K562 (cell line): ENCODE measurements at regions not wholly inside any gene's neighbourhood (a gene's known extent, or its start where the extent isn't known, plus 50 kb on each side); places are given as distances from the start of the nearest gene placed in this dataset.

Experiments used
- CEBPB ChIP-seq: fragments of 450-650 bp; IDR thresholded peaks from 2 replicates; pipeline ENCODE4 v1.6.1; 2016; ENCODE audit warnings: missing genetic modification characterization, missing compliant biosample characterization
- GABPA ChIP-seq: fragments of 200-800 bp; sonication (Bioruptor generic); conservative IDR thresholded peaks from 2 replicates; pipeline ENCODE4 v1.6.1; 2016; ENCODE audit warnings: low read depth, missing genetic modification characterization, missing compliant biosample characterization
- IFI16 ChIP-seq: fragments of 250-450 bp; sonication (Bioruptor Pico); IDR thresholded peaks from 2 replicates; pipeline ENCODE4 v2.1.2; 2022; ENCODE audit warnings: mild to moderate bottlenecking, inconsistent platforms
- MTA3 ChIP-seq: fragments of 450-650 bp; formaldehyde crosslinking; IDR thresholded peaks from 2 replicates; pipeline ENCODE4 v1.6.1; 2017; ENCODE audit warnings: mild to moderate bottlenecking, borderline replicate concordance
- POLR2AphosphoS5 ChIP-seq: IDR thresholded peaks from 2 replicates; pipeline ENCODE4 v1.6.1; 2011; ENCODE audit warnings: mild to moderate bottlenecking, low read depth, low read length, moderate library complexity; ENCODE audit not compliant: control insufficient read depth, insufficient read depth
- SLC30A9 ChIP-seq: fragments of 250-450 bp; sonication (Bioruptor Pico); IDR thresholded peaks from 2 replicates; pipeline ENCODE4 v1.8.0; 2022; ENCODE audit warnings: mild to moderate bottlenecking, moderate library complexity
- ZNF146 ChIP-seq: IDR thresholded peaks from one replicate; pipeline ENCODE4 v1.6.1; 2018; ENCODE audit warnings: missing compliant biosample characterization; ENCODE audit not compliant: unreplicated experiment
- TF ChIP-seq, protein P1 (sequence below): fragments of 450-650 bp; formaldehyde crosslinking; conservative IDR thresholded peaks from 2 replicates; pipeline ENCODE4 v1.4.0; 2022; ENCODE audit warnings: mild to moderate bottlenecking, missing genetic modification characterization
- TF ChIP-seq, protein P2 (sequence below), 2 experiments: fragments of 450-650 bp; IDR thresholded peaks; 2 replicates each; pipeline ENCODE4 v1.6.1; 2016; ENCODE audit warnings: mild to moderate bottlenecking in 2 of 2, borderline replicate concordance in 1 of 2, low read depth in 1 of 2, moderate library complexity in 1 of 2
- TF ChIP-seq, protein P3 (sequence below), 3 experiments: IDR thresholded peaks in 2 of 3; conservative IDR thresholded peaks in 1 of 3; 2 replicates each; pipeline ENCODE4 v1.5.1; 2011 to 2012; ENCODE audit warnings: low read length in 3 of 3, mild to moderate bottlenecking in 3 of 3, control low read depth in 2 of 3, improper control_type of control experiment in 1 of 3, inconsistent platforms in 1 of 3, low read depth in 1 of 3, mixed read lengths in 1 of 3, moderate library complexity in 1 of 3; ENCODE audit not compliant: insufficient read depth in 2 of 3
- TF ChIP-seq, protein P4 (sequence below): sonication (generic); formaldehyde crosslinking; IDR thresholded peaks from 2 replicates; pipeline ENCODE4 v1.8.0; 2023; ENCODE audit warnings: mild to moderate bottlenecking, missing genetic modification reagents

DNA sequence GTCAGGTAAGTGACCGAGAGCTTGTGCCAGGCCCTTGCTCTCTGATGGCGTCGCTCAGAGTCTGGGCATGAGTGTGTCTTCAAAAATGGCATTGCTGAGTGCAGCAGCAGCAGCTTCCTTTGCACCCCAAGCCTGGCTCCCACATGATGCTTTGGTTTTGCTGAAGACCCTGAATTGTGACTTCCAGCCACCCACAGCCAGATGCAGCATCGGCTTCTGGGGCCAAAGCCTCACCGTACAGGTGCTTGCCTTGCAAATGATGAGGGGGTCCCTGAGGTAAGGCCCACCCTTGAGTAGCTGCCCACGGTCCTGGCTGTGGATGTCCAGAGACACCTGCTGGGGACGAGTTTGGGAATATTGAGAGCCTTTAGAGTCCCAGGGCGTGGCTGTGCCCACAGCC, 57.9 kb downstream of the JAKMIP3 start:
- TF ChIP-seq, protein P1, sequence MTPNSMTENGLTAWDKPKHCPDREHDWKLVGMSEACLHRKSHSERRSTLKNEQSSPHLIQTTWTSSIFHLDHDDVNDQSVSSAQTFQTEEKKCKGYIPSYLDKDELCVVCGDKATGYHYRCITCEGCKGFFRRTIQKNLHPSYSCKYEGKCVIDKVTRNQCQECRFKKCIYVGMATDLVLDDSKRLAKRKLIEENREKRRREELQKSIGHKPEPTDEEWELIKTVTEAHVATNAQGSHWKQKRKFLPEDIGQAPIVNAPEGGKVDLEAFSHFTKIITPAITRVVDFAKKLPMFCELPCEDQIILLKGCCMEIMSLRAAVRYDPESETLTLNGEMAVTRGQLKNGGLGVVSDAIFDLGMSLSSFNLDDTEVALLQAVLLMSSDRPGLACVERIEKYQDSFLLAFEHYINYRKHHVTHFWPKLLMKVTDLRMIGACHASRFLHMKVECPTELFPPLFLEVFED (CRISPR knock-in tag), result no peak
- TF ChIP-seq, protein P2, sequence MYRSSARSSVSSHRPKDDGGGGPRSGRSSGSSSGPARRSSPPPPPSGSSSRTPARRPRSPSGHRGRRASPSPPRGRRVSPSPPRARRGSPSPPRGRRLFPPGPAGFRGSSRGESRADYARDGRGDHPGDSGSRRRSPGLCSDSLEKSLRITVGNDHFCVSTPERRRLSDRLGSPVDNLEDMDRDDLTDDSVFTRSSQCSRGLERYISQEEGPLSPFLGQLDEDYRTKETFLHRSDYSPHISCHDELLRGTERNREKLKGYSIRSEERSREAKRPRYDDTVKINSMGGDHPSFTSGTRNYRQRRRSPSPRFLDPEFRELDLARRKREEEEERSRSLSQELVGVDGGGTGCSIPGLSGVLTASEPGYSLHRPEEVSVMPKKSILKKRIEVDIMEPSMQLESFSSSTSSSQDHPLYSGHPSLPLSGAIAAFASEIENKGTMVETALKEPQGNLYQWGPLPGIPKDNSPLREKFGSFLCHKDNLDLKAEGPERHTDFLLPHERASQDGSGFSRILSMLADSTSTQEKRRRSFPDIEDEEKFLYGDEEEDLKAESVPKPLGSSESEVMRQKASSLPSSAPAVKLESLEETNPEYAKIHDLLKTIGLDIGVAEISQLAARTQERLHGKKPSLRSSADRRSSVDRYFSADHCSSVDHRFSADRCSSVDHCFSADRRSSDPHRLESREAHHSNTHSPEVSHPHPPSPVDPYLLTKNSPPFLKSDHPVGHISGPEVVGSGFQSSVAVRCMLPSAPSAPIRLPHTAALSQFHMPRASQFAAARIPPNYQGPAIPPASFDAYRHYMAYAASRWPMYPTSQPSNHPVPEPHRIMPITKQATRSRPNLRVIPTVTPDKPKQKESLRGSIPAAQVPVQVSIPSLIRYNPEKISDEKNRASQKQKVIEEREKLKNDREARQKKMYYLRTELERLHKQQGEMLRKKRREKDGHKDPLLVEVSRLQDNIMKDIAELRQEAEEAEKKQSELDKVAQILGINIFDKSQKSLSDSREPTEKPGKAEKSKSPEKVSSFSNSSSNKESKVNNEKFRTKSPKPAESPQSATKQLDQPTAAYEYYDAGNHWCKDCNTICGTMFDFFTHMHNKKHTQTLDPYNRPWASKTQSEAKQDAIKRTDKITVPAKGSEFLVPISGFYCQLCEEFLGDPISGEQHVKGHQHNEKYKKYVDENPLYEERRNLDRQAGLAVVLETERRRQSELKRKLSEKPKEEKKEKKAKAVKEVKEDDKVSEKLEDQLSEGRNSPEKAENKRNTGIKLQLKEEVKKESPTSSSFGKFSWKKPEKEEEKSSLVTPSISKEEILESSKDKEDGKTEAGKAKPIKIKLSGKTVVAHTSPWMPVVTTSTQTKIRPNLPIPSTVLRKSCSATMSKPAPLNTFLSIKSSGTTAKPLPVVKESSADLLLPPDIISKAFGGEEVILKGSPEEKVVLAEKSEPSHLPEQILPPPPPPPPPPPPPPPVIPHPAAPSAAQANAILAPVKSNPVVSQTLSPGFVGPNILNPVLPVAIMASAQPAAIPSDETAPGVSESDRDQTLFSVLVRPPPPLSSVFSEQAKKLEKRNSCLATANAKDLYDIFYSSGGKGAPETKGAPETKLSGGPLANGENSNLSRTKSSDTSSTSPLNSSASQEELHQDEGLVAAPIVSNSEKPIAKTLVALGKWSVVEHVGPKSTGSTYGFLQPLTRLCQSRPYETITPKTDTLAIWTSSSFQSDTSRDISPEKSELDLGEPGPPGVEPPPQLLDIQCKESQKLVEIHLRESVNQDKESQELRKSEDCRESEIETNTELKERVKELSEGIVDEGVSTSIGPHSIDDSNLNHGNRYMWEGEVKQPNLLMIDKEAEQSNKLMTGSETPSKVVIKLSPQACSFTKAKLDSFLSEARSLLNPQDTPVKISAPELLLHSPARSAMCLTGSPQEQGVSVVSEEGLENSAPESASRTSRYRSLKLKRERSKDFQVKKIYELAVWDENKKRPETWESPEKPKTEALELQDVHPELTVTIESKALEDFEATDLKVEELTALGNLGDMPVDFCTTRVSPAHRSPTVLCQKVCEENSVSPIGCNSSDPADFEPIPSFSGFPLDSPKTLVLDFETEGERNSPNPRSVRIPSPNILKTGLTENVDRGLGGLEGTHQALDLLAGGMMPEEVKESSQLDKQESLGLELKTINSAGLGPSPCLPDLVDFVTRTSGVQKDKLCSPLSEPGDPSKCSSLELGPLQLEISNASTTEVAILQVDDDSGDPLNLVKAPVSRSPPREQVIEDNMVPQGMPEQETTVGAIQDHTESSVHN (IDR thresholded peaks at IDR 0.05; ENCODE audit: borderline replicate concordance in 1 of 2, low read depth in 1 of 2), result no peak
- TF ChIP-seq ZNF146 (CRISPR knock-in tag) (no peak), MTA3 (no peak), SLC30A9 (CRISPR knock-in tag) (no peak), IFI16 (CRISPR knock-in tag) (no peak), CEBPB (no peak), GABPA (tag) (no peak), POLR2AphosphoS5 (no peak)
- TF ChIP-seq, protein P3, sequence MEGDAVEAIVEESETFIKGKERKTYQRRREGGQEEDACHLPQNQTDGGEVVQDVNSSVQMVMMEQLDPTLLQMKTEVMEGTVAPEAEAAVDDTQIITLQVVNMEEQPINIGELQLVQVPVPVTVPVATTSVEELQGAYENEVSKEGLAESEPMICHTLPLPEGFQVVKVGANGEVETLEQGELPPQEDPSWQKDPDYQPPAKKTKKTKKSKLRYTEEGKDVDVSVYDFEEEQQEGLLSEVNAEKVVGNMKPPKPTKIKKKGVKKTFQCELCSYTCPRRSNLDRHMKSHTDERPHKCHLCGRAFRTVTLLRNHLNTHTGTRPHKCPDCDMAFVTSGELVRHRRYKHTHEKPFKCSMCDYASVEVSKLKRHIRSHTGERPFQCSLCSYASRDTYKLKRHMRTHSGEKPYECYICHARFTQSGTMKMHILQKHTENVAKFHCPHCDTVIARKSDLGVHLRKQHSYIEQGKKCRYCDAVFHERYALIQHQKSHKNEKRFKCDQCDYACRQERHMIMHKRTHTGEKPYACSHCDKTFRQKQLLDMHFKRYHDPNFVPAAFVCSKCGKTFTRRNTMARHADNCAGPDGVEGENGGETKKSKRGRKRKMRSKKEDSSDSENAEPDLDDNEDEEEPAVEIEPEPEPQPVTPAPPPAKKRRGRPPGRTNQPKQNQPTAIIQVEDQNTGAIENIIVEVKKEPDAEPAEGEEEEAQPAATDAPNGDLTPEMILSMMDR (IDR thresholded peaks at IDR 0.05 in 2 of 3, conservative IDR thresholded peaks at IDR 0.05 in 1 of 3; ENCODE audit: insufficient read depth in 2 of 3, low read depth in 1 of 3, low read length in 3 of 3), result no peak
- TF ChIP-seq, protein P4, sequence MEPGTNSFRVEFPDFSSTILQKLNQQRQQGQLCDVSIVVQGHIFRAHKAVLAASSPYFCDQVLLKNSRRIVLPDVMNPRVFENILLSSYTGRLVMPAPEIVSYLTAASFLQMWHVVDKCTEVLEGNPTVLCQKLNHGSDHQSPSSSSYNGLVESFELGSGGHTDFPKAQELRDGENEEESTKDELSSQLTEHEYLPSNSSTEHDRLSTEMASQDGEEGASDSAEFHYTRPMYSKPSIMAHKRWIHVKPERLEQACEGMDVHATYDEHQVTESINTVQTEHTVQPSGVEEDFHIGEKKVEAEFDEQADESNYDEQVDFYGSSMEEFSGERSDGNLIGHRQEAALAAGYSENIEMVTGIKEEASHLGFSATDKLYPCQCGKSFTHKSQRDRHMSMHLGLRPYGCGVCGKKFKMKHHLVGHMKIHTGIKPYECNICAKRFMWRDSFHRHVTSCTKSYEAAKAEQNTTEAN (CRISPR knock-in tag), result no peak
